HG03066 (cell line): ENCODE measurements at regions not wholly inside any gene's neighbourhood (a gene's known extent, or its start where the extent isn't known, plus 50 kb on each side); places are given as distances from the start of the nearest gene placed in this dataset.

ENCODE experiments used
- ATAC-seq: cut with Tn5 transposase; IDR thresholded peaks from one replicate; pipeline ENCODE4 v1.9.1; 2021; ENCODE audit warnings: low read depth; ENCODE audit not compliant: unreplicated experiment

DNA sequence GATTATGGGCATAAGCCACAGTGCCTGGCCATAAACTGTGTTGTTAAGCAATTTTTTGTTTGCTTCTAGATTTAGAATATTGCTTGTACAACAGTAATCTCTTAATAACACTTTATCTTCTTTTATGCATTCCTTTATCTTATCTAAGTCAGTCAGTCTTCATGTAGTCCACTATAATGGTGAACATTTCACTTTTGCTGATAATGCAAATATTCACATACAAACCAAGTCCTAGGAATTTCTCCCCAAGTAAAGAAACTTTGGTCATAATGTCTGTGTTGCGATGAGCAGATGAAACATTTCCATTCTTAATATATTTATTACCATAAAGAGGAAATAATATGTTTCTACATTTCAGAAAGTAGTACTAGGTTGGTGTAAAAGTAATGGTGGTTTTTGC is 765.8 kb upstream of the ARRDC4 start:
- ATAC-seq, result no peak

DNA sequence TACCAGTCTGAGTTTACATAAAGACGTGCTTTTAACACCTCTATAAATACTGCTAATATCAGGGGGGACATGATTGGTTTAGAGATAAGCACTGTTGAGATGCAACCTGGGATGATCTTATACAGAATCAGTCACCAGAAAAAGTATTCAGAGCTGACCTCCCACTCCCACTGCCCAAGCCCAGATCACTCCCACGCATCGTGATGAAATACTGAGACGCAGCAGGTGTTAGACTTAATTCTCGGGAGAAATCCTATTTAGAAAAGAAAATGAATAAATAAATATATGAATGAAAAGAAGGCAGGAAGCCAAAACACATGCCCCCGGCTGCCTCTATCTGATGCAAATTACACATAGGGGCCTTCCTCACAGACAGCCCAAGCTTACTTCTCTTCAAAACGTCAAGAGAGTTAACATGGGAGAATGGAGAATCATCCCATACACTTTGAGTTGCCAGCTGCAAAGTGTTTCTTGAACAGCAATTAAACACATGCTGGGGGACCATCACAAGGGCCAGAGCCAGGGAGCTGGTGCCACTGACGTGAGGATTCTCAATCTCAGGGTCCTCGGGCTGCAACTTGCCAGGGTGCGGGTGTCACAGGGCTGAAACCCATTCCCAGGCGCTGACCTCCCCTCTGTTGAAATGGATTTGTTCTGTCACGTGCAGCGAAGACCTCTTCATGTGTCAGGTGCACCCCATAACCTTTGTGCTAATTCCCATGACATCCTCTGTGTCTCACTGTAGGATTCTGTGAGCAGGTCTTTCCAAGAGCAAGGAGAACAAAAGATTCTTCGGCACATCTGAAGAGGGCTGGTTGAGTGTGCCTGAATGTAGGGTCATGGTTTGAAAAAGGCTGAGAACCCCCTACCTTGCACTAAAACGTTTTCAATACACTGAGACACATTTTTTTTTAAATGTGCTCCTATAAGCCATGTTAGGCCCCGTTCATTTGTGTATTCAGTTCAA is 764.2 kb upstream of the ARRDC4 start:
- no peak for ATAC-seq

DNA sequence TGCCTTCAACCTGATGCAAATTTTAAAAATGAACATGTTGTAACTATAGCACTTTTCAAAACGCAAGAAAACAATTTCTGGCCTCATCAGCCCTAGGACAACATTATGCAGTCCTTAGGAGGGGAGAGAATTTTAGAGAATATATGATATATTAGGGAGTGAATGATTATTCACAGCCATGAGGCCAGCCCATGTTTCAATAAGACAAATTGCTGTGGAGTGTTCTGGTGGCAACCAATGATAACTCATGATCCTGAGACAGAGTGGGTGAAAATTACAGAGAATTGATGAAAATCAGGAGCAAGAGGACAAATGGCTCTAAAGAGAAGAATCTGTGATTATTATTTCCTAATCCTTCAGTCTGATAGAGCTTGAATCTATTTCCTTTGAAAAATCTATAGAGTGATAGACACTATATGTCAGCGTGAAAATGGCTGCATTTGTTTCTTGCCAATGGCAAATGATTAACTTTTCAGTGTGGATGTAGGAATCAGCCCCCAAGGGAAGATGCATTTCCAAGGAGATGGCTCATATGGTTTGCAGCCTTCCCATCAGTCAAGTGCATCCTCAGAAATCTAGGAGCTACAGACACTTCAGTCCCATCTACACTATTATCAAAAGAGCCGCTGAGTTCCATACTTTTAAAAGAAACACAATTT is 761.0 kb upstream of the ARRDC4 start:
- no peak for ATAC-seq

GRCh38 chr15:97200161-97200560 is 760.3 kb upstream of the ARRDC4 start:
- no peak for ATAC-seq

- no peak for ATAC-seq
Measured at GRCh38 chr15:97210277-97210676, 750.2 kb upstream of the ARRDC4 start.

DNA sequence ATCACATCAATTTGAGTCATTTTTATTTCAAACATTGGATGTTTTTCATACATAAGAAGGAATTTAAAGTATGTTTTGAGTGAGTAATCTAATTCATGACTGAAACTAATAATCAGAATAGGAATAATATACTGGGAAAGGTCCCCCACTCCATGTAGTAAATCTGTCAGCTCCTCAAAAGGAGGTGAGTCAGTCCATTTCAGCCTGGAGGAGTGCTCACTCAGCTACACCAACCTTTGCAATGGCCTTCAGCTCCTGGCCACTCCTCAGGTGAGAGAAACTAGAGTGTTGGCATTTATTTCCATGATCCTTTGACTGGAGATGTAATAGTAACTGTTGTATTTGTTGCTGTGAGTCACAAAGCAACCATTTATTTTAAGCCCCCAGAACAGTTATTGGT is 744.9 kb upstream of the ARRDC4 start:
- no peak for ATAC-seq

GRCh38 chr15:97224191-97224641 is 736.3 kb upstream of the ARRDC4 start:
- ATAC-seq, result no peak

GRCh38 chr15:97234851-97235610 is 725.5 kb upstream of the ARRDC4 start:
- ATAC-seq, result peak; percentile 66

DNA sequence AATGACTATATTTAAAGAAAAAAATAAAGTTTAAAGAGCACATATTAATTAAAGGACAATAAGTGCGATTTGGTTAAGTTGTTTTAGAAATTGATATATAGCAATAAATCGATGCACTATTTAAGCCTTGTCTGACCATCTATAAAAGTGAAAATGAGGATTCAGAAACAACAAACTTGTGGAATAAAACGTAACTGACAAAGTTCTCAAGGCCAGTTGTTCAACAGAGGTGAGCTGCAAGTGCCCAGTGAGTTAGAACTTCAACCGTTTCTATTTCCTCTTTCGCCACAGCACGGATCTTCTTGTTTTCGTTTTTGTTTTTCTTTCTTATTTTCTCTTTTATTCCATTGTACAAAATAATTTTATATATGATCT is 724.9 kb upstream of the ARRDC4 start:
- ATAC-seq, result no peak

GRCh38 chr15:97236140-97236539 is 724.4 kb upstream of the ARRDC4 start:
- ATAC-seq, result no peak

- no peak for ATAC-seq
Measured at GRCh38 chr15:97237160-97237559, 723.3 kb upstream of the ARRDC4 start.

- ATAC-seq, result no peak
Measured at GRCh38 chr15:97248376-97248775, 712.1 kb upstream of the ARRDC4 start.

DNA sequence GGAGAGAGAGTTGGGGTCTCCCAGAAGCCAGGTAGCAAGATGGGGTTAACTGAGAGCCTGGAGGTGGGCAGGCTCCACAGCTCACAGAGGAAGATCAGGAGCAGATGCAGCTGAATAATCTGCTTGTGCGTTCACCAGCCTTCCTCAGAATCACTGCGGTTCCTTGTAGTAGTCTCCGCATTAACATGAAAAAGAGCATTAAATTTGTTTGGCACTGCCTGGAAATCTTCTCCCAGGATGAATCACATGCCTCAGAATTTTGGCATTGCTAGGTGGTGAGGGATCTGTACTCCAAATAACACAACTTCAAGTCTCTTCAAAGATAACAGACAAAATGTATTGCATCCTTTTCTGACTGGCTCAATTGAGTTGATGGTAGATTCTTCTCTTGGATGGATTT is 700.6 kb upstream of the ARRDC4 start:
- ATAC-seq, result no peak

- no peak for ATAC-seq
Measured at GRCh38 chr15:97301166-97301565, 659.3 kb upstream of the ARRDC4 start.

DNA sequence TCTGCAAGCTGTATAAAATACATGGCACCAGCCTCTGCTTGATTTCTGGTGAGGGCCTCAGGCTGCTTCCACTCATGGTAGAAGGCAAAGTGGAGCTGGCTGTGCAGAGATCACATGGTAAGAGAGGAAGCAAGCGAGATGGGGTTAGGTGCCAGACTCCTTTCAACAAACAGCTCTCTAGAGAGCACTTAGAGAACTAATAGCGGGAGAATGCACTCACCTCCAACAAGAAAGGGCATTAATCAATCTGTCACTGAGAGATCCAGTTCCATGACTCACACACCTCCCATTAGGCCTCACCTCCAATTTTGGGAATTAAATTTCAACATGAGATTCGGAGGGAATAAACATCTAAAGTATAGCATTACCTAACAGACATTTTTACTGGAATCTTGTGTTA is 644.1 kb upstream of the ARRDC4 start:
- ATAC-seq, result no peak

DNA sequence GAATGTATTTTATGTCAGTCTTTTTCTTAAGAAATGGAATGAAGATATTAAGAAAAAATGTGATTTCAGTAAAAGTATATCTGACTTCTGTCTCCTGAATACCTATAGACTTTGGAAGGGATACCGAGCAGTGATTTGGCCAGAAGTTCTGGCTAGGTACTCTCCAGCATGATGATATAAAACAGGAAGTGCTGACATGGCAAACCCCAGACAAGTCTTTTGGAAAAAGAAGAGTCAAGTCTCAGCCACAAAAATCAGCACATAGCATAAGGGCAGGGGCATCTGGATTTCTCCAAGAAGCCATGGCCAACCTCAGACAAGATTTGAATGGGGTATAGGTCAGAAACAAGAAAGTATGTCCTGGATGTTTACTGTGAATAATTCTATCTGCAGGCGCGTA is 643.3 kb upstream of the ARRDC4 start:
- ATAC-seq, result no peak

DNA sequence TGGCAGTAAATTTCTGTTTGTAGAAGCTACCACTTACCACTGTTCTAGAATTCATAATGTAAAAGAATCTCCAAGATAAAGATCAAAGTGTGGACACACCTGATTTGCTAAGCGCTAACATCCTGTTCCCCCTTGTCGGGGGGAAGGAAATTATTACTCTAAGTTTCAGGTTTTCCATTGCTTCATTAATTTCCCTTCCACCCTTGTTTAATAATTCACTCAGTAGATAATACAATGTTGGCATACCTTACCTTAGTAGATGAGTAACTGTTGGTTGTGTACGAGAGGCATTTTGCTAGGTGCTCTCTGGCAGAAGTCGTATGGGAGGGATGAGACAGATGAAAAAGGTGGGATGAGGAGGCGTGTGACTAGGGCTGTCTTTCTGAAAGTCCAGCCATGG is 641.2 kb upstream of the ARRDC4 start:
- no peak for ATAC-seq

GRCh38 chr15:97346221-97346620 is 614.3 kb upstream of the ARRDC4 start:
- ATAC-seq, result no peak

DNA sequence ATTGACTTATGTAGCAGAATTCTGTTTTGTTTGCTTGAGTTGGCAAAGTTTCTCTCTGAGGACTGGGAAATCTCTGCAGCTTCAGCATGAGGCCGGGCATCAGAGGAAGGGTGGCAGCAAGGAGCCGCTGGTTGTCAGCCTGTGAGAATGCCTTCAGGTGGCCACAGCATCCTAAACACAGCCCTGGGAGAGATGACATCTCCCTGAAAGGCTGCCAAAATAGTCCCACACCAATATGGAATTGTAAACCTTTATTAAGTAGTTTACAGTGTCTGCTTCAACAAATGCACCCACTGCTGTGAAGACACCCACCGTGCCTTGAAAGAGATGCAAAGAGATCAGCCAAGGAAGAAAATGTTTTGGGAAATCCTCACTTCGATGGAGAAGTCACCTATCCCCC is 609.7 kb upstream of the ARRDC4 start:
- no peak for ATAC-seq

GRCh38 chr15:97383516-97383915 is 577.0 kb upstream of the ARRDC4 start:
- no peak for ATAC-seq

- ATAC-seq, result no peak
Measured at GRCh38 chr15:97386940-97387339, 573.6 kb upstream of the ARRDC4 start.
